Naive thymus-derived CD8-positive, alpha-beta T cell (primary cell): ENCODE measurements at regions not wholly inside any gene's neighbourhood (a gene's known extent, or its start where the extent isn't known, plus 50 kb on each side); places are given as distances from the start of the nearest gene placed in this dataset.

Experiments
- ATAC-seq, 2 donors: fragments of 150-1000 bp; cut with Tn5 transposase in 1 of 2; sonication (Bioruptor Pico), chemical (Tn5 transposase) in 1 of 2; 1 replicate in 1 of 2; 2 replicates in 1 of 2; pipeline ENCODE4 v1.10.0; 2021; ENCODE audit warnings: mild to moderate bottlenecking in 2 of 2, moderate library complexity in 2 of 2
- POLR2A ChIA-PET: fragments of 350-600 bp; sonication (Branson Sonifier 250); formaldehyde crosslinking; loops from one replicate; lab custom pipeline; 2021; ENCODE audit warnings: antibody characterized with exemption; lab: Charles Lee
- DNase-seq, 10 donors: peaks; one replicate each; pipeline versions ENCODE4 v3.0.0 to v3.0.0-alpha.2; 2020 to 2022
- H3K27ac Mint-ChIP-seq, 10 donors: one replicate each; pipeline ENCODE4 v1.8.0; 2020 to 2022; ENCODE audit warnings: mild to moderate bottlenecking in 10 of 10, mixed read lengths in 10 of 10, moderate library complexity in 4 of 10, inconsistent platforms in 1 of 10
- H3K27me3 Mint-ChIP-seq, 5 donors: one replicate each; pipeline ENCODE4 v1.8.0; 2021 to 2022; ENCODE audit warnings: mixed read lengths in 5 of 5
- H3K36me3 Mint-ChIP-seq, 3 donors: one replicate each; pipeline ENCODE4 v1.8.0; 2020 to 2022; ENCODE audit warnings: mixed read lengths in 3 of 3, mild to moderate bottlenecking in 2 of 3, inconsistent platforms in 1 of 3
- H3K4me1 Mint-ChIP-seq, 4 donors: one replicate each; pipeline ENCODE4 v1.8.0; 2021 to 2022; ENCODE audit warnings: mixed read lengths in 4 of 4
- H3K4me3 Mint-ChIP-seq, 10 donors: one replicate each; pipeline ENCODE4 v1.8.0; 2020 to 2022; ENCODE audit warnings: mild to moderate bottlenecking in 10 of 10, mixed read lengths in 10 of 10, moderate library complexity in 6 of 10, inconsistent platforms in 1 of 10
- H3K9me3 Mint-ChIP-seq, 9 donors: one replicate each; pipeline ENCODE4 v1.8.0; 2020 to 2022; ENCODE audit warnings: mixed read lengths in 9 of 9, mild to moderate bottlenecking in 3 of 9, inconsistent platforms in 1 of 9, moderate library complexity in 1 of 9

- Mint-ChIP-seq H3K4me3 (no peak overlapping the region), H3K27me3 (peaks cover 7 to 19% (median 18%) of the 10 kb centered on the region in 5 donors), H3K9me3 (peaks cover 0 to 7% (median 0%) of the 10 kb centered on the region in 9 donors), H3K36me3 (no peaks in the 10 kb centered on the region), H3K27ac (peak overlapping the region in 1 of 10 donors; percentile 8), H3K4me1 (peaks cover 0 to 3% (median 0%) of the 10 kb centered on the region in 4 donors)
- ATAC-seq (no peak), DNase-seq (no peak)
- POLR2A ChIA-PET: no interaction called here
Observed at GRCh38 chr2:70397186-70397585, 95.3 kb upstream of the FAM136A start.

- H3K27me3 Mint-ChIP-seq: peaks cover 7 to 19% (median 16%) of the 10 kb centered on the region in 5 donors
- H3K9me3 Mint-ChIP-seq: peaks cover 0 to 7% (median 0%) of the 10 kb centered on the region in 9 donors
- no peak overlapping the region for H3K27ac Mint-ChIP-seq
- H3K36me3 Mint-ChIP-seq: no peaks in the 10 kb centered on the region
- no peak overlapping the region for H3K4me3 Mint-ChIP-seq
- H3K4me1 Mint-ChIP-seq: peaks cover 0 to 3% (median 0%) of the 10 kb centered on the region in 4 donors
- POLR2A ChIA-PET: interaction anchor here (0.6 kb wide), 1 partner anchor 134 kb away, joined by 3 read pairs; no protein-coding TSS in a partner anchor
- ATAC-seq (no peak), DNase-seq (no peak)
Observed at GRCh38 chr2:70396612-70397011, 94.7 kb upstream of the FAM136A start.

GRCh38 chr2:70393881-70394280 is 92.0 kb upstream of the FAM136A start:
- Mint-ChIP-seq H3K27ac (no peak overlapping the region), H3K4me1 (peaks cover 0 to 5% (median 0%) of the 10 kb centered on the region in 4 donors), H3K9me3 (peaks cover 0 to 7% (median 0%) of the 10 kb centered on the region in 9 donors), H3K27me3 (peaks cover 7 to 17% (median 16%) of the 10 kb centered on the region in 5 donors), H3K36me3 (no peaks in the 10 kb centered on the region), H3K4me3 (no peak overlapping the region)
- ATAC-seq: no peak
- POLR2A ChIA-PET: no interaction called here
- no peak for DNase-seq

GRCh38 chr2:70391988-70392387 is 90.1 kb upstream of the FAM136A start:
- DNase-seq (no peak), ATAC-seq (no peak)
- POLR2A ChIA-PET: interaction anchor here (0.5 kb wide), 1 partner anchor 267 kb away, joined by 3 read pairs; no protein-coding TSS in a partner anchor
- H3K36me3 Mint-ChIP-seq: no peaks in the 10 kb centered on the region
- peaks cover 0 to 7% (median 0%) of the 10 kb centered on the region in 9 donors for H3K9me3 Mint-ChIP-seq
- H3K27me3 Mint-ChIP-seq: peaks cover 0 to 11% (median 6%) of the 10 kb centered on the region in 5 donors
- peak overlapping the region in 1 of 10 donors; percentile 6 for H3K27ac Mint-ChIP-seq
- H3K4me3 Mint-ChIP-seq: no peak overlapping the region
- peaks cover 0 to 2% (median 0%) of the 10 kb centered on the region in 4 donors for H3K4me1 Mint-ChIP-seq

- no peak overlapping the region for H3K4me3 Mint-ChIP-seq
- H3K27me3 Mint-ChIP-seq: peaks cover 0 to 11% (median 3%) of the 10 kb centered on the region in 5 donors
- peaks cover 0 to 7% (median 0%) of the 10 kb centered on the region in 9 donors for H3K9me3 Mint-ChIP-seq
- ATAC-seq (no peak), DNase-seq (no peak)
- POLR2A ChIA-PET: no interaction called here
- no peaks in the 10 kb centered on the region for H3K36me3 Mint-ChIP-seq
- H3K4me1 Mint-ChIP-seq: peaks cover 0 to 2% (median 0%) of the 10 kb centered on the region in 4 donors
- peak overlapping the region in 2 of 10 donors; percentile 6 to 35 for H3K27ac Mint-ChIP-seq
Observed at GRCh38 chr2:70391259-70391658, 89.4 kb upstream of the FAM136A start.

GRCh38 chr2:70388813-70389212 is 86.9 kb upstream of the FAM136A start:
- POLR2A ChIA-PET: no interaction called here

GRCh38 chr2:70388128-70388527 is 86.3 kb upstream of the FAM136A start:
- DNase-seq (no peak), ATAC-seq (no peak)
- Mint-ChIP-seq H3K9me3 (peaks cover 0 to 3% (median 0%) of the 10 kb centered on the region in 9 donors), H3K4me3 (no peak overlapping the region), H3K4me1 (peaks cover 0 to 2% (median 0%) of the 10 kb centered on the region in 4 donors), H3K36me3 (no peaks in the 10 kb centered on the region), H3K27me3 (peaks cover 0 to 4% (median 0%) of the 10 kb centered on the region in 5 donors), H3K27ac (peak overlapping the region in 1 of 10 donors; percentile 37)
- POLR2A ChIA-PET: interaction anchor here (0.5 kb wide), 1 partner anchor 59 kb away, joined by 3 read pairs; no protein-coding TSS in a partner anchor

More at GRCh38 chr2:70388813-70389212, 86.9 kb upstream of the FAM136A start:
- Mint-ChIP-seq H3K4me3 (no peak overlapping the region), H3K36me3 (no peaks in the 10 kb centered on the region), H3K4me1 (peaks cover 0 to 2% (median 0%) of the 10 kb centered on the region in 4 donors), H3K27ac (no peak overlapping the region), H3K27me3 (peaks cover 0 to 4% (median 0%) of the 10 kb centered on the region in 5 donors), H3K9me3 (peaks cover 0 to 2% (median 0%) of the 10 kb centered on the region in 9 donors)
- no peak for ATAC-seq
- DNase-seq: no peak

GRCh38 chr2:70385966-70386595 is 84.2 kb upstream of the FAM136A start:
- Mint-ChIP-seq H3K9me3 (peaks cover 0 to 3% (median 0%) of the 10 kb centered on the region in 9 donors), H3K27ac (peak overlapping the region in 1 of 10 donors; percentile 65), H3K36me3 (no peaks in the 10 kb centered on the region), H3K4me1 (no peaks in the 10 kb centered on the region), H3K4me3 (no peak overlapping the region), H3K27me3 (peaks cover 0 to 4% (median 0%) of the 10 kb centered on the region in 5 donors)
- no peak for DNase-seq
- ATAC-seq: no peak
- POLR2A ChIA-PET: no interaction called here

- peaks cover 0 to 3% (median 0%) of the 10 kb centered on the region in 9 donors for H3K9me3 Mint-ChIP-seq
- no peak overlapping the region for H3K27ac Mint-ChIP-seq
- POLR2A ChIA-PET: no interaction called here
- peaks cover 0 to 4% (median 0%) of the 10 kb centered on the region in 5 donors for H3K27me3 Mint-ChIP-seq
- no peak for ATAC-seq
- H3K4me1 Mint-ChIP-seq: no peaks in the 10 kb centered on the region
- H3K4me3 Mint-ChIP-seq: no peak overlapping the region
- H3K36me3 Mint-ChIP-seq: no peaks in the 10 kb centered on the region
- no peak for DNase-seq
Observed at GRCh38 chr2:70385204-70385603, 83.3 kb upstream of the FAM136A start.

- Mint-ChIP-seq H3K9me3 (peaks cover 0 to 3% (median 0%) of the 10 kb centered on the region in 9 donors), H3K4me1 (peaks cover 0 to 2% (median 0%) of the 10 kb centered on the region in 4 donors), H3K4me3 (no peak overlapping the region), H3K27ac (peak overlapping the region in 1 of 10 donors; percentile 78), H3K36me3 (no peaks in the 10 kb centered on the region), H3K27me3 (no peaks in the 10 kb centered on the region)
- POLR2A ChIA-PET: no interaction called here
- no peak for ATAC-seq
- DNase-seq: no peak
Observed at GRCh38 chr2:70381821-70382220, 80.0 kb upstream of the FAM136A start.

GRCh38 chr2:70381235-70381634 is 79.4 kb upstream of the FAM136A start:
- no peak for DNase-seq
- Mint-ChIP-seq H3K4me3 (no peak overlapping the region), H3K9me3 (peaks cover 0 to 3% (median 0%) of the 10 kb centered on the region in 9 donors), H3K36me3 (no peaks in the 10 kb centered on the region), H3K4me1 (peaks cover 0 to 2% (median 0%) of the 10 kb centered on the region in 4 donors), H3K27me3 (no peaks in the 10 kb centered on the region), H3K27ac (no peak overlapping the region)
- POLR2A ChIA-PET: no interaction called here
- ATAC-seq: no peak

GRCh38 chr2:70380621-70381020 is 78.8 kb upstream of the FAM136A start:
- peak overlapping the region in 1 of 10 donors; percentile 5 for H3K27ac Mint-ChIP-seq
- no peak overlapping the region for H3K4me3 Mint-ChIP-seq
- no peaks in the 10 kb centered on the region for H3K27me3 Mint-ChIP-seq
- no peak for DNase-seq
- no peak for ATAC-seq
- peaks cover 0 to 3% (median 0%) of the 10 kb centered on the region in 9 donors for H3K9me3 Mint-ChIP-seq
- POLR2A ChIA-PET: no interaction called here
- H3K36me3 Mint-ChIP-seq: no peaks in the 10 kb centered on the region
- peaks cover 0 to 2% (median 0%) of the 10 kb centered on the region in 4 donors for H3K4me1 Mint-ChIP-seq

GRCh38 chr2:70374616-70375015 is 72.7 kb upstream of the FAM136A start:
- POLR2A ChIA-PET: no interaction called here
- Mint-ChIP-seq H3K9me3 (peaks cover 0 to 16% (median 4%) of the 10 kb centered on the region in 9 donors), H3K4me1 (peaks cover 0 to 2% (median 0%) of the 10 kb centered on the region in 4 donors), H3K27me3 (peaks cover 0 to 2% (median 0%) of the 10 kb centered on the region in 5 donors), H3K36me3 (peaks cover 0 to 8% (median 3%) of the 10 kb centered on the region in 3 donors), H3K27ac (peak overlapping the region in 1 of 10 donors; percentile 26), H3K4me3 (no peak overlapping the region)
- ATAC-seq (no peak), DNase-seq (no peak)
